ENCODE measurements at regions not wholly inside any gene's neighbourhood (a gene's known extent, or its start where the extent isn't known, plus 50 kb on each side); places are given as distances from the start of the nearest gene placed in this dataset.

GRCh38 chr5:121744577-121744976 lies 107.1 kb upstream of the FTMT start:
- intact Hi-C loops (cut with DNase I) = no loop called here
- no peaks in the 10 kb centered on the region for H3K9me3 ChIP-seq
- TF ChIP-seq, protein P1, sequence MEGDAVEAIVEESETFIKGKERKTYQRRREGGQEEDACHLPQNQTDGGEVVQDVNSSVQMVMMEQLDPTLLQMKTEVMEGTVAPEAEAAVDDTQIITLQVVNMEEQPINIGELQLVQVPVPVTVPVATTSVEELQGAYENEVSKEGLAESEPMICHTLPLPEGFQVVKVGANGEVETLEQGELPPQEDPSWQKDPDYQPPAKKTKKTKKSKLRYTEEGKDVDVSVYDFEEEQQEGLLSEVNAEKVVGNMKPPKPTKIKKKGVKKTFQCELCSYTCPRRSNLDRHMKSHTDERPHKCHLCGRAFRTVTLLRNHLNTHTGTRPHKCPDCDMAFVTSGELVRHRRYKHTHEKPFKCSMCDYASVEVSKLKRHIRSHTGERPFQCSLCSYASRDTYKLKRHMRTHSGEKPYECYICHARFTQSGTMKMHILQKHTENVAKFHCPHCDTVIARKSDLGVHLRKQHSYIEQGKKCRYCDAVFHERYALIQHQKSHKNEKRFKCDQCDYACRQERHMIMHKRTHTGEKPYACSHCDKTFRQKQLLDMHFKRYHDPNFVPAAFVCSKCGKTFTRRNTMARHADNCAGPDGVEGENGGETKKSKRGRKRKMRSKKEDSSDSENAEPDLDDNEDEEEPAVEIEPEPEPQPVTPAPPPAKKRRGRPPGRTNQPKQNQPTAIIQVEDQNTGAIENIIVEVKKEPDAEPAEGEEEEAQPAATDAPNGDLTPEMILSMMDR (IDR thresholded peaks at IDR 0.05) = no peak
- no peak for TF ChIP-seq POLR2A (IDR thresholded peaks at IDR 0.05)
- H3K4me1 ChIP-seq = no peaks in the 10 kb centered on the region
- H3K4me3 ChIP-seq (replicated peaks in 1 of 3) = no peak overlapping the region
- no peaks in the 10 kb centered on the region for H3K27me3 ChIP-seq
- H3K27ac ChIP-seq = no peak overlapping the region
- no peaks in the 10 kb centered on the region for H3K36me3 ChIP-seq
- DNase-seq = no peak

- H3K4me1 ChIP-seq = no peaks in the 10 kb centered on the region
- WGBS, 2 donors = 79 to 86% methylated on average over 1 of the region's 1 CpG
- H3K27me3 ChIP-seq = no peaks in the 10 kb centered on the region
- no peak overlapping the region for H3K27ac ChIP-seq
- H3K36me3 ChIP-seq = no peaks in the 10 kb centered on the region
- TF ChIP-seq, protein P1 (IDR thresholded peaks at IDR 0.05) = no peak
- TF ChIP-seq POLR2A (IDR thresholded peaks at IDR 0.05) = no peak
- no peak for DNase-seq
- H3K9me3 ChIP-seq = no peaks in the 10 kb centered on the region
- H3K4me3 ChIP-seq (replicated peaks in 1 of 3) = no peak overlapping the region
- intact Hi-C loops (cut with DNase I) = no loop called here
Observed at GRCh38 chr5:121745407-121745806, 106.3 kb upstream of the FTMT start.

GRCh38 chr5:121746763-121747162 lies 104.9 kb upstream of the FTMT start:
- intact Hi-C loops (cut with DNase I) = no loop called here
- H3K36me3 ChIP-seq = no peaks in the 10 kb centered on the region
- H3K4me1 ChIP-seq = no peaks in the 10 kb centered on the region
- DNase-seq = no peak
- H3K27me3 ChIP-seq = no peaks in the 10 kb centered on the region
- TF ChIP-seq, protein P1 (IDR thresholded peaks at IDR 0.05) = no peak
- TF ChIP-seq POLR2A (IDR thresholded peaks at IDR 0.05) = no peak
- H3K27ac ChIP-seq = no peak overlapping the region
- no peak overlapping the region for H3K4me3 ChIP-seq (replicated peaks in 1 of 3)
- H3K9me3 ChIP-seq = no peaks in the 10 kb centered on the region

GRCh38 chr5:121748686-121749085 lies 103.0 kb upstream of the FTMT start:
- no peak for DNase-seq
- intact Hi-C loops (cut with DNase I) = no loop called here
- H3K9me3 ChIP-seq = no peaks in the 10 kb centered on the region

GRCh38 chr5:121752149-121752548 lies 99.5 kb upstream of the FTMT start:
- no peak for DNase-seq
- Histone ChIP-seq H3K27ac (no peak overlapping the region), H3K36me3 (no peaks in the 10 kb centered on the region), H3K4me1 (no peaks in the 10 kb centered on the region), H3K9me3 (no peaks in the 10 kb centered on the region), H3K4me3 (replicated peaks in 1 of 3) (no peak overlapping the region), H3K27me3 (no peaks in the 10 kb centered on the region)
- WGBS, 2 donors = 89 to 95% methylated on average over 1 of the region's 1 CpG
- no peak for TF ChIP-seq POLR2A (IDR thresholded peaks at IDR 0.05)
- TF ChIP-seq, protein P1 (IDR thresholded peaks at IDR 0.05) = no peak
- intact Hi-C loops (cut with DNase I) = no loop called here

More at GRCh38 chr5:121748686-121749085, 103.0 kb upstream of the FTMT start:
- no peak overlapping the region for H3K27ac ChIP-seq
- no peaks in the 10 kb centered on the region for H3K4me1 ChIP-seq
- H3K4me3 ChIP-seq (replicated peaks in 1 of 3) = no peak overlapping the region
- no peak for TF ChIP-seq POLR2A (IDR thresholded peaks at IDR 0.05)
- TF ChIP-seq, protein P1 (IDR thresholded peaks at IDR 0.05) = no peak
- no peaks in the 10 kb centered on the region for H3K36me3 ChIP-seq
- no peaks in the 10 kb centered on the region for H3K27me3 ChIP-seq

Data from thyroid gland (tissue), 4 donors.